DMS153 treated with DMSO at 0.1 percent for 48 hours (cell line): ENCODE measurements at regions not wholly inside any gene's neighbourhood (a gene's known extent, or its start where the extent isn't known, plus 50 kb on each side); places are given as distances from the start of the nearest gene placed in this dataset.

Source experiments
- DNase-seq: peaks from one replicate; lab custom pipeline; 2025; ENCODE audit not compliant: unreplicated experiment; lab: John Stamatoyannopoulos, UW

DNA sequence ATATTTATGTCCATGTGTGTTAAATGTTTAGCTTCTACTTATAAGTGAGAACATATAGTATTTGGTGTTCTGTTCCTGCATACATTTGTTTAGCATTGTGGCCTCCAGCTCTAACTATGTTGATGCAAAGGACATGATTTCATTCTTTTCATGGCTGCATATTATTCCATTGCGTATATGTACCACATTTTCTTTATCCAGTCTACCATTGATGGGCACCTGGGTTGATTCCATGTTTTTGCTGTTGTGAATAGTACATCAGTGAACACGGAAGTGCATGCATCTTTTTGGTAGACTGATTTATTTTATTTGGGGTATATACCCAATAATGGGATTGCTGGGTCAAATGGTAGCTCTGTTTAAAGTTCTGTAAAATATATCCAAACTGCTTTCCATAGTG is 359.0 kb downstream of the SLCO4C1 start:
- no peak for DNase-seq

DNA sequence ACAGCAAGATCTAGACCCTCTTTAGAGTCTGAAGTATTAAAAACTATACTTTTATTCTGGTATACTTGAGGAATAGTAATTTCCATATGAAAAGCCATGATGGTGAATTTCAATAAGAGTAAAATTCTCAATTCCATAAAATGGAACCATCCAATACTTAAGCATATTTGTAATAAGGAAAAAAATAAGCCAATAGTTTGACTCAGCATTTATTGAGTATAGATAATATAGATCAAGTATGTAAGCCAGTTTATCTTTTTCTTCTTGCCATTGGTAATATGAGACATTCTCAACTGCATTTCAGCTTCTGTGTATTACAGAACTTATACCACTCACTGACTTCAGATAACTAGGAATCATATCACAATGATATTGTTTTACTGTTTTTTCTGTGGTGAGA is 361.0 kb downstream of the SLCO4C1 start:
- no peak for DNase-seq

DNA sequence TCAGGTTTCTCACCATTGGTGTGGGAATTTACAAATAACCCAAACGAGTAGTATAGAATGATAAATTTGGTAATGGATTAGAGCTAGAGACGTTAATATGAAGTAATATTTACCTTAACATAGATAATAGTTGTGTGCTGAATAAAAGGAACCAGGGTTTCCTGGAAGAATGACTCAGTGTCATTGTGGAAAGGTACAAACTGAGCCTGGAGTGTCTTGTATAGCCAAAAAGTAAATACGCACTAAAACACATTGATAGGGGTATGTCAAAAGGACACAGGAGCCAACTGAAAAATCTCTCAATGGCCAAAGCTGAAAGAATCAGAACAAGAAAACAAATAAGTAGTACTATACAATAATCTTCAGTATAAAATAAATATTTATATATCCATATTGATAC is 363.5 kb downstream of the SLCO4C1 start:
- peak; percentile 34 for DNase-seq

DNA sequence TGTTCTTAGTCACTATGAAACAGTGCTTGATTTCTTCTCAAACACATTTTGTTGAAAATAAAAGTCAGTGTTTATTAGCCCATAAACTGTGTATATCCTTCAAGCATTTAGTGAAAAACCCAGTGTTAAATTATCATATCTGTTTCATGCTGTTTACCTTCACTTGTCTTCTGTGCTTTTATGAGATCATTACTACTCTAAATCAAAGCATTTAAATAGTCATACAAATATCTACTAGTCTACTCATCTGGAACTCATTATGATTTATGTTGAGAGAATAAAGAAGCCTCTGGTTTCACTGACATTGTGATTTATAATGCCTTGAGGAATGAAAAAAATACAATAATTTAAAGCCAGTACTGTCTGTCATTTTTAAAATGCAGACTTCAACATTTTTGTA is 366.5 kb downstream of the SLCO4C1 start:
- no peak for DNase-seq

DNA sequence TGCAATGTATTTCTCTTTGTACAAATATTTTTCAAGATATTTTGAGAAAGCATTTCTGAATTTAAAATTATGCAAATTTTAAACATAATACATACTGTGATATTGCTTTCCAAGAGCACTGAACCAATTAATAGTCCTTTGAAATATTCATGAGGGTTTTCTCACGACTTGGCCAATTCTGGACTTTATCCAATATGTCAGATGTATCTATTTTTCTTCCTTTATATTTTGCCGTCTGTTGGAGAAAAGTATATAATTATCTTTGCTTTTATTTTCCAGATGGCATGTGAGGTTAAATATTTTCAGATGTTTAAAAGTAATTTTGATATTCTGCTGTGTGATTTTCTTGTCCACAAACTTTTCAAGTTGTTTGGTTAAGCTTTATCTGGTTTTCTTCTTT is 378.9 kb downstream of the SLCO4C1 start:
- no peak for DNase-seq

DNA sequence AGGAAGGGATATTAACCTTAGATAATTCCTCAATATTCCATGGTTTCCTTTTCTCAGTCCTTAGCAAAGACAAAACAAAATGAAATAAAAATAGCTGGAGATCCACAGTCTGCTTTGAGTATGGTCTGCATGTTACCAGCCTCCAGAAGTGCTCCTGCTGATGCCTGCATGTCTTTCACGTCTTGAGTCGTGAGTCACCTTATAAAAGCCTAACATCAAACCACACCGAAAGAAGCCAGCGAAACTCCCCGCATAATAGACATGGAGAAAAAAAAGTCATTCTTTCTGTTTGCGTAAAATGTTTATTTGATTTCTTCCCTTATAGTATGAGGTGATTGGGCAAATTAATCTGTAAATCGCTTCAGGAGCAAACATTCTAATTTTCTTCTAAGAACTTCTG is 380.5 kb downstream of the SLCO4C1 start:
- DNase-seq: no peak

DNA sequence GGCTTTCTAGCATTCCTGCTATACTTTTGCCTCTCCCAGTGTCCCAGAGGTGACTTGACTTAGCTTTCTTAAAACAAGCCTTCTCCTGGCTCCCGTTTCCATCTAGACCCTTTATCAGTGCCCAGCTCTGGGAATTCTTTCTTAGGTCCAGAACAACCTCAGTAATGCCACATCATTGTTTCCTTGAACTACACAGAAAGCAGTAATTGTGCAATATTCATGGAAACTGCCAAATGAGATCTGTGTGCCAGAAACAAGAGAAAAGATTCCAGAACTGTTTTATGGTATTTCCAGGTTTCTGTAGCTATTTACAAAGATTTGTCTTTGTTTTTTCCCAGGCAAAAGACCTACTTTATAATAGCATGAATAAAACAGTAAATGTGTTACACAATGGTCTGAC is 391.3 kb downstream of the SLCO4C1 start:
- no peak for DNase-seq

DNA sequence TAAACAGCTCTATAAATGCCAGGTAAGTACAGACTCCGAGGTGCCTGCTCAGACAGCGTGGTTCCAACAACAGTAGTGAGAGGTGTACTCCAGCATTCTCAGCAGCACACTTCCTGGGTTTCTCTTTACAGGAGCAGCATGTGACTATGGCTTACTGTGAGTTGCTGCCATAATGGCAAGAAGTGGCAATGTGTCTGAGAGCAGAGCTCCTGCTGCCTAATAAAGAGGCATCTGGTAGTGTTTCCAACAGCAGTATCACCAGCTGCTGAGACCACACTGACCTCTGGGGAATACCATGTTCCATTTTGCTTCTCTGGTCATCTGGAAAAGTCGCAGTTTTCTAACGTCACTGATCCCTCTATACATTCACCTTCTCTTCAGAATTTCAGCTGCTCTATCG is 398.2 kb downstream of the SLCO4C1 start:
- peak; percentile 57 for DNase-seq

DNA sequence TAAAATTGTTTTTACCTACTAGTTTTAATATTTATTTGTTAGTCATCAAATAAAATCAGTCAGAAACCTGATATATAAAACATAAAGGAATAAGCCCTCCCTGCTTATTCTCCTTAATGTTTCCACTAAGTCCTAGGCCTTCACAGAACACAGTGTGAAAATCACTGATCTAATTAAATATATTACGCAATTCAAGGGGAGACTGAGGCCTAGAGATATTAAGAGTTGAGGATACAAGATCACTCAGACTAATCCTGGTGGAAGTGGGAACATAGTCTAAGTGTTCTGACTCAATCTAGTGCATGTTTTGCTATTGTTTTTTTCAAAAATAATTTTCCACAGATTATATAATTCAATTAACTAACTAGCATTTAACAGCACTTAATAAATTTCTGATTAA is 401.1 kb downstream of the SLCO4C1 start:
- DNase-seq: no peak

DNA sequence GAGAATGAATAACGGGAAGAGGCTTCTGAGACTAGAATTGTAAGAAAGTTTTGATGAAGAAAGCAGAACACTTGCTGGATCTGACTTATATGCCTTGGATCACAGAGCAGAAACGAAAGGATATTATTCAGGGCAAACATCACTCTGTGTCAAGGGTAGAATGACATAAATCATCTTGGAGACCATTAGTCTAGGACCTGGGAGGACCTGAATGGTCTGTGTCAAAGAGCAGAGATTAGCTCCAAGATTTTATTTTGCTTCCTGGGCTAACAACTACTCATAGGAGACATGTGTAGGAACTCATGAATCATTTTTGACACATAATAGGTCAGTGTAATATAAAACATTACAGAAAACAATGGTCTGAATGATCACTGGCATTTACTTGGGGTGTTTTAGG is 417.9 kb downstream of the SLCO4C1 start:
- DNase-seq: no peak

DNA sequence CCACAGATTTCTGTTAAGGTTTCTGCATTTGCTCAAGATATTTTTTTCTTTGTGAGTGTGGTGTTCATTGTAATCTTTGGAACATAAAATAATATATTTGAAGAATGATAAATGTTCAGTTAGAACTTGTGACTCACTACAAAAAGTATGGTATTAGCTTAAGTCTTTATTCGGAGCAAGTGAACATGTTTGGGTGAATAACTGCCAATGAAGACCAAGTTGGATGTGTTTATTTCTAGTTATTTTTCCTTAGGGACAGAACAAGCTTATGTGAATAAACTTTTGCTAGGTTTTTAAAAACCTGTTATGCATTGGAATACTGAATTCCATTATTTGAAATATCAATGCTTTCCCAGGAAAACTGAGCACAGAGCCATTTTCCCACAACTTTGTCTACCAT is 418.6 kb downstream of the SLCO4C1 start:
- no peak for DNase-seq

DNA sequence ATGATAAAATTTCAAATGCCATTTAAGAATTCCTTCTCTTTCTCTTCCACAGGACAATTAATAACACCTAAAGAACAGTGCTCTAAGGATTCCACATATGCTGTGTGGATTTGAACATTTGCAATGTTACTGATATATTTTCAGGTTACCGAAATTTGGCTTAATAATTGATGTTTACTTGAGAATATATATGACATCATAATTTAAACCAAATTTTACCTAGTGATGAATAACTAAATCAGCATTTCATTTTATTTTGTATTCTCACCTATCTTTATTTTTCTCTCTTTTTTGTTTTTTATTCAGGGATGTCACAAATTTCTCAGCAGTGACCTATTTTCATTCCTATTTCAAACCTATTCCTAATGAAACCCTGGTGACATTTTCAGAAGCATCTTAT is 429.6 kb downstream of the SLCO4C1 start:
- no peak for DNase-seq

DNA sequence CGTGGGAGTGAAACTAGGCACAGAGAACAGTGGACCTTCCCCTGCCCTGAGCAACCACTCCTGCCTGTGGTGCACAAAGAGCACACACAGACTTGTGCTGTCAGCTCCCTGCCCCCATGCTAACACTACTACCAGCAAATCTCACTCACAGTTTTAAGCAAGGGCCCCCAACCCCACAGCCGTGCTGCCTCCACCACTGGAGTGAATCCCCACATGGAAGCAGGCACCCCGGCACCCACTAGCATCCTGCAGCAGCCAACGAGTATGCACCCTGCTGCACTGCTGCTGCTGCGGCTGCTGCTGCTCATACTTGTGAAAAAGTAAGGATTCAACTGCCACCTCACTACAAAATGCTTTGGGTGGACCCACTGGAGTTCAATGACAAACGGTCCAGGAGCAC is 435.5 kb downstream of the SLCO4C1 start:
- DNase-seq: no peak

DNA sequence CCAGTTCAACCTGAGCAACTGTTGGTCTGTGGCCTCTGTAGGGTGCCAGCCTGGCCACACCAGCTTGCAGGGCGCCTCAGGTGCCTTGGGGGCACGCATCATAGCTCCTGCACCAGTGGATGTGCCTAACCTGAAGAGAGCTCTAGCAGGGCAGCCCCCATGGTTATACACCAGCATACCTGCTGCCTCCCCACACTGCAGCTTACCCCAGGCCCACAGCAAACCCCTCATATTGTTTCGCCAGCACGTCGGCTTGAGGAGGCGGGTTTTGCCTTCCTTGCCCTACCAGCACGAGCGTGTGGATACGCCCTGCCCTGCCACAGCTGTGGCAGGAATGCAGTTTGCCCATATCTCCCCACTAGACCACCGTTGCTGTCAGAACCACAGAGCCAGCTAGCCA is 435.9 kb downstream of the SLCO4C1 start:
- no peak for DNase-seq

DNA sequence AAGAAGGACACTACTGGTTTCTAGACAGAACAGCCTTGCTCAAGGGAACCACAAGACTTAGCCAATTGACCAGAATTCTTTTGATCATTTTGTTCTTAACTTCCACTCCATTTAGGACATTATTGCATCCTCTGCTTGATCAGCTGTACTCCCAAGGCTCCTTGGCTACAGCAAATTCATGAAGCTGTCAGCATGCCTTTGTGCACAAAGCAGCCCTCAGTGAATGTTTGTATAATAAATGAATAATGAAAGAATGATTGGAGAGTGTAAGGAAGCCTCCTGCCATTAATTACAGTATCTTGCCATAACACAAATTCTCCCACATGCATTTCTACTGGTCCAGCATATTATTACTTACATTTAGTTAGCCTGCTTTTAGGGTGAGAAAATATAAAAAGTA is 449.6 kb downstream of the SLCO4C1 start:
- no peak for DNase-seq

DNA sequence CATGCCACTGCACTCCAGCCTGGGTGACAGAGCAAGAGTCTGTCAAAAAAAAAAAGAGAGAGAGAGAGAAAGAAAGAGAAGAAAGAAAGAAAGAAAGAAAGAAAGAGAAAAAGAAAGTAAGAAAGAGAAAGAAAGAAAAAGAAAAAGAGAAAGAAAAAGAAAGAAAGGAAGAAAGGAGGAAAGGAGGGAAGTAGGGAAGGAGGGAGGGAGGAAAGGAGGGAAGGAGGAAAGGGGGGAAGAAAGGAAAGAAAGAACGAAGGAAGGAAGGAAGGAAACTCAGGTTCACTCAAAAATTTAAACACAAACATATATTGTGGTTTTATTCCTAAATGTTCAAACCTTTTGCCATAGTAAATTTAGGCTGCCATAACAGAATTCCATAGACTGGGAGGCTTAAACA is 453.0 kb downstream of the SLCO4C1 start:
- DNase-seq: no peak

DNA sequence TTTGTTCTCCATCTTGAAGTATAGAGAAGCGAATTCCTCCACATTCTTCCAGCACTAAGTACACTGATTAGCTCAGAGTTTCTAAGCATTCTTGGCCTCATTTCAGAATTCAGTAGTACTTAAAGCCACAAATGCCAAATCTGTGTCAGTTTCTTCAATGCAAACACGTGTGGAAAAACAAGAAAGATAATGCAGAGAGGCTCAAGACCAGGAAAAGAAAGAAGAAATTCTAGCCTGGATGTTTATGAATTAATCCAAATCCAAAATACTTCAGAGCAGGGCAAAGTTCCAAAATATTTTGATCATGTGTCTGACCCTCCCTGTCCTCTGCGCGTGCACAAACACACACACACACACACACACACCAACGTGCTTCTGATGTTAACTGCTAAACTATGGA is 457.6 kb downstream of the SLCO4C1 start:
- DNase-seq: no peak

DNA sequence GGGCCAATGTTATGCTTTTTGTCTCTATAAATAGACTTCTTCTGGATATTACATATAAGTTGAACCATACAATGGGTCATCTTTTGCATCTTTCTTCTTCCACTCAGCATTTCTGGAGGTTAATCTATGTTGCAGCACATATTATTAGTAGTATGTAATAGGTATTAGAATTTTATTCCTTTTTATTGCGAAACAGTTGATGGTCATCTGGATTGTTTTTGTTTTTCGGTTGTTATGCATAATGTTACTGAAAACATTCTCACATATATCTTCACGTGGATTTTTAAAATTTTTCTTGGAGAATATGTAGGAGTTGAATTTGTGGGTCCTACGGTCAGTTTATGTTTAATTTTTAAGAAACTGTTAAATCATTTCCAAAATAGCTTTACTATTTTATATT is 466.8 kb downstream of the SLCO4C1 start:
- no peak for DNase-seq

DNA sequence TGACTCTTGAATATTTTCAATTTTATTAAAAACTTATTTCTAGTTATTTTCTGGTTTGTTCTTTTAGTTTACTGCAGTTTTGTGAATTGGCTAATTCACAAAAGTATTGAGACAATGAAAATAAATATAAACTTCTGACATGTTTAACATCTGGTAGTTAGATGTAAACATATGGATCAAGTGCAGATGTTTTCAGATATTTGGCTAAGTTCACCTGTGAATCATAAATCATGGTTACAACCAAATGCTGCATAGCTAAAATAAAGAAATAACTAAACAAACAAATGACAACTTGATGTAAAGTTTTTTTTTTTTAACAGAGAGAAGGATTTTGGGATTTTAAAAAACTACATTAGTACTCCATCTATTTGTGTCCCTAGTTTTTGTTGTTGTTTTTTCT is 484.6 kb downstream of the SLCO4C1 start:
- no peak for DNase-seq

DNA sequence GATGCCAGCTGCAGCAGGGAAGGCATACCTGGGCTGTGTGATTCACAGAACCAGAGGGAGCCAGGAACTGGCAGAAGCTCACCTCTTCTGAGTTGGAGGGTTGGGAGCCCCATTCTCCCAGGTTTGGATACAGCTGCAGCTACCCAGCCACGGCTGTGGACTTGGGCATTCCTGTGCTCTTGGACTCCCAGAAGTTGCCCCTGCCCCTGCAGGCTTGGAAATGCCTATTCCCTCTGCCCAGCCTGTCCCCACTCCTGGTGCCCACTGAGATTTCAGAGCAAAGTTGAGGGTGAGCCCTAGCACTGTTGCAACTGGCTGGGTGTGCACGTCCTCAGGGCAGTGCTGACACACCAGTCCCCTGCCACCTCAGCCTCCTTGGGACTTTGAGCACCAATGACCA is 489.7 kb downstream of the SLCO4C1 start:
- no peak for DNase-seq

DNA sequence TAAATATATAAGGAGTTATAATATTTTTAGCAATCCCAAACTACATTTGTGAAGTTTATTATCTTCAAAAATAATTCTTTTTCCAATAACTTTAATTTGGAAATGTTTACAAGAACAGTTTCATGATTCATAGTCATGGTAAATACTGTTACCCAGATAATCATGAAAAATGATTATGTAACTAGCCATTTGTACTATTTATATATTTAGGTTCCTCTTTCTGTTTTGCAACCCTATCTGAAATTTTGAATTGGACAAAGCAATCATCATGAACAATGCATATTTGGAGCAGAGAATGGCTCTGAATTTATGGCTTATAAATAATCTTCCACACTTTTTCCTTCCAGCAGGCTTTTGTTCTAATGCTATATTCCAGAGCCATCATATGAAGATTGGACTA is 499.7 kb downstream of the SLCO4C1 start:
- DNase-seq: no peak

DNA sequence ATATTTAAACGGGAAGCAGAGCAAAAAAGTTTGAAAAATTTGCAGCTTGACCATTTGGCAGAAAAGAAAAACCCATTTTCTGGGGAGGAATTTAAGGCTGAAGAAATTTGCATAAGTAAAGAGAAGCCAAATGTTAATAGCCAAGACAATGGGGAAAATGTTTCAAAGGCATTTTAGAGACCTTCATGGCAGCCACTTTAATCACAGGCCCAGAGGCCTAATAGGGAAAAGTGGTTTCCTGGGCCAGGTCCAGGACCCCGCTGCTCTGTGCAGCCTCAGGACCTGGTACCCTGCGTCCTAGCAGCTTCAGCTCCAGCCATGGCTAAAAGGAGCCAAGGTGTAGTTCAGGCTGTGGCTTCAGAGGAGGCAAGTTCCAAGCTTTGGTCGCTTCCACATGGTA is 507.3 kb downstream of the SLCO4C1 start:
- no peak for DNase-seq

DNA sequence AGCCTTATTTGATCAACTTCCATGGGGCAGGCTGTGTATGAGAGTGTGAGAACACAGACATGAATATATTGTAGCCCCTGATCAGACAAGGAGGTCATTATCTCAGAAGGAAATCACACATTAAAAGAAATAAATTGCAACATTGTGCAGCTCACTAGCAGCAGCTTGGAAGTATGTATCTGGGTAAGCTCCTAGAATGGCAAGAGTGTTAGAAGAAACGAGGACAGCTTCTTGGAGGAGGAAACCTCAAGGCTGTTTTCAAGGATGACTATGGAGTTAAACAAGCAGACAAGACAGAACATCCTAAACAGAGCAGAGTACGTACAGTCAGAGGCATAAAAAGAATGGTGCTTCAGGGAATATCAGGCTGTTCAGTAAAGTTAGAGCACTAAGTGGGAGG is 511.0 kb downstream of the SLCO4C1 start:
- DNase-seq: no peak
